ENCODE measurements at regions not wholly inside any gene's neighbourhood (a gene's known extent, or its start where the extent isn't known, plus 50 kb on each side); places are given as distances from the start of the nearest gene placed in this dataset.

- no peak for FAIRE-seq
Observed at GRCh38 chr9:79173932-79174331, 397.8 kb upstream of the TLE4 start.

- no peak for FAIRE-seq
Observed at GRCh38 chr9:79176014-79176697, 395.6 kb upstream of the TLE4 start.

- FAIRE-seq = no peak
Observed at GRCh38 chr9:79184831-79185230, 386.9 kb upstream of the TLE4 start.

- FAIRE-seq = no peak
Observed at GRCh38 chr9:79185866-79186265, 385.9 kb upstream of the TLE4 start.

GRCh38 chr9:79189511-79189924, 382.2 kb upstream of the TLE4 start:
- FAIRE-seq = no peak

- FAIRE-seq = no peak
Observed at GRCh38 chr9:79193001-79193400, 378.8 kb upstream of the TLE4 start.

GRCh38 chr9:79193501-79194223, 378.1 kb upstream of the TLE4 start:
- FAIRE-seq = no peak

- FAIRE-seq = no peak
Observed at GRCh38 chr9:79195879-79196278, 375.9 kb upstream of the TLE4 start.

- FAIRE-seq = no peak
Observed at GRCh38 chr9:79196606-79197005, 375.2 kb upstream of the TLE4 start.

GRCh38 chr9:79200336-79200735, 371.4 kb upstream of the TLE4 start:
- no peak for FAIRE-seq

- no peak for FAIRE-seq
Observed at GRCh38 chr9:79201636-79202035, 370.1 kb upstream of the TLE4 start.

- no peak for FAIRE-seq
Observed at GRCh38 chr9:79208791-79209396, 362.9 kb upstream of the TLE4 start.

GRCh38 chr9:79210541-79211243, 361.1 kb upstream of the TLE4 start:
- FAIRE-seq = no peak

GRCh38 chr9:79213417-79214125, 358.2 kb upstream of the TLE4 start:
- FAIRE-seq = no peak

GRCh38 chr9:79215821-79216220, 355.9 kb upstream of the TLE4 start:
- FAIRE-seq = no peak

GRCh38 chr9:79220251-79220650, 351.5 kb upstream of the TLE4 start:
- no peak for FAIRE-seq

- FAIRE-seq = no peak
Observed at GRCh38 chr9:79220666-79221065, 351.1 kb upstream of the TLE4 start.

GRCh38 chr9:79221084-79221483, 350.7 kb upstream of the TLE4 start:
- no peak for FAIRE-seq

- FAIRE-seq = no peak
Observed at GRCh38 chr9:79222483-79222882, 349.3 kb upstream of the TLE4 start.

GRCh38 chr9:79224672-79225433, 346.9 kb upstream of the TLE4 start:
- FAIRE-seq = no peak

GRCh38 chr9:79233542-79233941, 338.2 kb upstream of the TLE4 start:
- FAIRE-seq = no peak

- FAIRE-seq = no peak
Observed at GRCh38 chr9:79236466-79236865, 335.3 kb upstream of the TLE4 start.
